Esophagus squamous epithelium (tissue), 5 donors: ENCODE measurements at regions not wholly inside any gene's neighbourhood (a gene's known extent, or its start where the extent isn't known, plus 50 kb on each side); places are given as distances from the start of the nearest gene placed in this dataset.

ENCODE experiments used
- DNase-seq: peaks from one replicate; lab custom pipeline; 2025; lab: John Stamatoyannopoulos, UW
- H3K27ac ChIP-seq, 4 donors: fragments of 200-600 bp; sonication (generic); one replicate each; pipeline ENCODE4 v1.5.1; 2016 to 2019; ENCODE audit warnings: mild to moderate bottlenecking in 1 of 4
- H3K27me3 ChIP-seq, 4 donors: fragments of 200-600 bp; sonication (generic); 1 replicate in 3 of 4; 2 replicates in 1 of 4; pipeline versions ENCODE4 v1.5.1 to v1.6.0; 2017 to 2021; ENCODE audit warnings: antibody characterized with exemption in 1 of 4
- H3K36me3 ChIP-seq, 3 donors: fragments of 200-600 bp; sonication (generic); one replicate each; pipeline ENCODE4 v1.5.1; 2016 to 2019
- H3K4me1 ChIP-seq, 3 donors: fragments of 200-600 bp; sonication (generic); one replicate each; pipeline ENCODE4 v1.5.1; 2017 to 2019
- H3K4me3 ChIP-seq, 4 donors: fragments of 200-600 bp; sonication (generic); 1 replicate in 3 of 4; 2 replicates in 1 of 4; pipeline ENCODE4 v1.5.1; 2016 to 2019; ENCODE audit warnings: mild to moderate bottlenecking in 2 of 4, moderate library complexity in 1 of 4
- H3K9me3 ChIP-seq, 3 donors: fragments of 200-600 bp; sonication (generic); one replicate each; pipeline ENCODE4 v1.5.1; 2016 to 2019
- CTCF ChIP-seq, 6 experiments: fragments of 450-650 bp in 4 of 6; fragments of 200-600 bp in 2 of 6; sonication (generic) in 2 of 6; IDR thresholded peaks; one replicate each; pipeline ENCODE4 v1.5.1; 2016 to 2019; ENCODE audit warnings: antibody characterized with exemption in 6 of 6, mild to moderate bottlenecking in 4 of 6, moderate library complexity in 4 of 6
- POLR2A ChIP-seq, 4 donors: fragments of 450-650 bp; IDR thresholded peaks; one replicate each; pipeline ENCODE4 v1.6.1; 2017; ENCODE audit warnings: antibody characterized with exemption in 4 of 4, mild to moderate bottlenecking in 4 of 4, moderate library complexity in 3 of 4
- WGBS, 2 donors: methylation state at CpG; one replicate each; pipeline ENCODE4 v1.1.5; 2018; 5-methylcytosine and 5-hydroxymethylcytosine counted together
- intact Hi-C: fragments of 100-400 bp; cut with DNase I; formaldehyde crosslinking; loops from one replicate; pipeline ENCODE4 v1.15.0; 2022
- donor health status: DM: yes; HTN: yes; CAD: no.

- Histone ChIP-seq H3K9me3 (no peaks in the 10 kb centered on the region), H3K36me3 (peaks cover 0 to 16% (median 0%) of the 10 kb centered on the region in 3 donors), H3K4me3 (no peak overlapping the region), H3K27me3 (no peaks in the 10 kb centered on the region), H3K27ac (no peak overlapping the region), H3K4me1 (no peaks in the 10 kb centered on the region)
- no peak for DNase-seq
- no peak for TF ChIP-seq CTCF (IDR thresholded peaks at IDR 0.05)
- no peak for TF ChIP-seq POLR2A (IDR thresholded peaks at IDR 0.05)
- 89 to 92% methylated on average over 3 of the region's 3 CpGs for WGBS, 2 donors
- intact Hi-C loops, result no loop called here
Observed at GRCh38 chr6:144695858-144696533, 410.9 kb downstream of the UTRN start.

GRCh38 chr6:144696610-144697368 lies 411.7 kb downstream of the UTRN start:
- Histone ChIP-seq H3K27me3 (no peaks in the 10 kb centered on the region), H3K27ac (no peak overlapping the region), H3K9me3 (no peaks in the 10 kb centered on the region), H3K36me3 (peaks cover 0 to 18% (median 0%) of the 10 kb centered on the region in 3 donors), H3K4me1 (no peaks in the 10 kb centered on the region), H3K4me3 (no peak overlapping the region)
- no peak for DNase-seq
- WGBS, 2 donors, result 70 to 86% methylated on average over 2 of the region's 2 CpGs
- TF ChIP-seq POLR2A (IDR thresholded peaks at IDR 0.05), result no peak
- TF ChIP-seq CTCF (IDR thresholded peaks at IDR 0.05), result no peak
- intact Hi-C loops, result no loop called here

- H3K27me3 ChIP-seq, result no peaks in the 10 kb centered on the region
- H3K27ac ChIP-seq, result no peak overlapping the region
- TF ChIP-seq CTCF (IDR thresholded peaks at IDR 0.05), result no peak
- TF ChIP-seq POLR2A (IDR thresholded peaks at IDR 0.05), result no peak
- no peaks in the 10 kb centered on the region for H3K4me1 ChIP-seq
- H3K36me3 ChIP-seq, result peaks cover 0 to 24% (median 0%) of the 10 kb centered on the region in 3 donors
- no peaks in the 10 kb centered on the region for H3K9me3 ChIP-seq
- DNase-seq, result no peak
- intact Hi-C loops, result no loop called here
- no peak overlapping the region for H3K4me3 ChIP-seq
- 71% methylated on average over 2 of the region's 2 CpGs for WGBS, 2 donors
Observed at GRCh38 chr6:144697369-144697760, 412.2 kb downstream of the UTRN start.

- TF ChIP-seq CTCF (IDR thresholded peaks at IDR 0.05), result no peak
- no peak for TF ChIP-seq POLR2A (IDR thresholded peaks at IDR 0.05)
- H3K4me1 ChIP-seq, result no peaks in the 10 kb centered on the region
- 79 to 89% methylated on average over 3 of the region's 3 CpGs for WGBS, 2 donors
- peaks cover 0 to 27% (median 0%) of the 10 kb centered on the region in 3 donors for H3K36me3 ChIP-seq
- DNase-seq, result no peak
- no peak overlapping the region for H3K4me3 ChIP-seq
- no peaks in the 10 kb centered on the region for H3K9me3 ChIP-seq
- intact Hi-C loops, result no loop called here
- no peak overlapping the region for H3K27ac ChIP-seq
- H3K27me3 ChIP-seq, result no peaks in the 10 kb centered on the region
Observed at GRCh38 chr6:144697801-144698200, 412.7 kb downstream of the UTRN start.

- no peak overlapping the region for H3K4me3 ChIP-seq
- no peak for TF ChIP-seq CTCF (IDR thresholded peaks at IDR 0.05)
- no peak for TF ChIP-seq POLR2A (IDR thresholded peaks at IDR 0.05)
- H3K4me1 ChIP-seq, result no peaks in the 10 kb centered on the region
- no peaks in the 10 kb centered on the region for H3K9me3 ChIP-seq
- WGBS, 2 donors, result 96 to 100% methylated on average over 1 of the region's 1 CpG
- intact Hi-C loops, result no loop called here
- no peak overlapping the region for H3K27ac ChIP-seq
- DNase-seq, result no peak
- H3K27me3 ChIP-seq, result no peaks in the 10 kb centered on the region
- peaks cover 0 to 47% (median 0%) of the 10 kb centered on the region in 3 donors for H3K36me3 ChIP-seq
Observed at GRCh38 chr6:144702781-144703180, 417.6 kb downstream of the UTRN start.
